ENCODE measurements at regions not wholly inside any gene's neighbourhood (a gene's known extent, or its start where the extent isn't known, plus 50 kb on each side); places are given as distances from the start of the nearest gene placed in this dataset.
"Not testable (repeated sequence)": the region's sequence is repeated elsewhere in the genome, so short reads cannot be mapped to it uniquely, and the experiment has no call there.

DNA sequence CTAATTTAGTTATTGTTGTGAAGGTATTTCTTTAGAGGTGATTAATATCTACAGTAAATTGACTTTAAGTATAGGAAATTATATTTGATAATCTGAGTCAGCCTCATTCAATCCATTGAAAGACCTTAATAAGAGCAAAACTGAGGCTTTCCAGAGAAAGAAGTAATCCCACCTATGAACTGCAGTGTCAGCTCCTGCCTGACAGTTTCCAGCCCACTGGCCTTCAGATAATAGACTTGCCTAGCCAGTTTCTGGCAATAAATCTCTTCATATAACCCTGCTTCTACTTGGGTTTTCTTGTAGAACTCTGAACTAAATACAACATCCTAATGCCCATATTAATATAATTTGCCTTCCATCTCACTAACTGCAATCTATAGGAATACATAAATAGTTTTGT, 437.9 kb upstream of the UBE2E3 start:
- no peak for TF ChIP-seq POLR2A (IDR thresholded peaks at IDR 0.05)
- TF ChIP-seq, protein P1, sequence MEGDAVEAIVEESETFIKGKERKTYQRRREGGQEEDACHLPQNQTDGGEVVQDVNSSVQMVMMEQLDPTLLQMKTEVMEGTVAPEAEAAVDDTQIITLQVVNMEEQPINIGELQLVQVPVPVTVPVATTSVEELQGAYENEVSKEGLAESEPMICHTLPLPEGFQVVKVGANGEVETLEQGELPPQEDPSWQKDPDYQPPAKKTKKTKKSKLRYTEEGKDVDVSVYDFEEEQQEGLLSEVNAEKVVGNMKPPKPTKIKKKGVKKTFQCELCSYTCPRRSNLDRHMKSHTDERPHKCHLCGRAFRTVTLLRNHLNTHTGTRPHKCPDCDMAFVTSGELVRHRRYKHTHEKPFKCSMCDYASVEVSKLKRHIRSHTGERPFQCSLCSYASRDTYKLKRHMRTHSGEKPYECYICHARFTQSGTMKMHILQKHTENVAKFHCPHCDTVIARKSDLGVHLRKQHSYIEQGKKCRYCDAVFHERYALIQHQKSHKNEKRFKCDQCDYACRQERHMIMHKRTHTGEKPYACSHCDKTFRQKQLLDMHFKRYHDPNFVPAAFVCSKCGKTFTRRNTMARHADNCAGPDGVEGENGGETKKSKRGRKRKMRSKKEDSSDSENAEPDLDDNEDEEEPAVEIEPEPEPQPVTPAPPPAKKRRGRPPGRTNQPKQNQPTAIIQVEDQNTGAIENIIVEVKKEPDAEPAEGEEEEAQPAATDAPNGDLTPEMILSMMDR (IDR thresholded peaks at IDR 0.05) = no peak

DNA sequence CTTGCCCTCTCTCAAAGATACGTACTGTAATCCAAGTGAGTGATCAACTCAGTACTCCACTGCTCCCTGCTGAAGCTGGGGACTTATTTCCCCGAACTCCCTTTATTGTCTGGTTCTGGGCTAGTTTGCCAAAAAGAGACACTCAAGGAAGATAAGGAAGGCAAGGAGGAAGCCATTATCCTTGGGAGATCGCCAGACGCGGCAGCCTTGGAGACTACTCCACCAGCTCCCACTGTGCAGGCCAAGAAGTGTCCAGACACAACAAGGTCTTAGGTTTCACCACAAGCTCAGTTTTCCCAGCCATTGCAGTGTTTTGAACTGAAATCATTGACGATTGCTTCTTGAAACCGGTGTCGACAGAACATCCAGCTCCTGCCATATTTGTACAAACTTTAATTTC, 439.6 kb upstream of the UBE2E3 start:
- TF ChIP-seq POLR2A (IDR thresholded peaks at IDR 0.05) = no peak
- TF ChIP-seq, protein P1 (IDR thresholded peaks at IDR 0.05) = no peak
- WGBS, 2 donors = 63 to 67% methylated on average over 8 of the region's 8 CpGs
- no peak overlapping the region for H3K4me3 ChIP-seq
- H3K9me3 ChIP-seq = no peaks in the 10 kb centered on the region
- no peaks in the 10 kb centered on the region for H3K36me3 ChIP-seq (ENCODE audit: low read depth, missing control alignments)
- no peak overlapping the region for H3K27ac ChIP-seq
- no peaks in the 10 kb centered on the region for H3K4me1 ChIP-seq
- intact Hi-C loops (cut with DNase I; ENCODE audit: low total_unique reads) = no loop called here
- no peak for DNase-seq
- no peaks in the 10 kb centered on the region for H3K27me3 ChIP-seq

More for the DNA sequence above, 437.9 kb upstream of the UBE2E3 start:
- H3K27ac ChIP-seq = no peak overlapping the region
- H3K9me3 ChIP-seq = no peaks in the 10 kb centered on the region
- H3K4me1 ChIP-seq = no peaks in the 10 kb centered on the region
- no peak overlapping the region for H3K4me3 ChIP-seq
- intact Hi-C loops (cut with DNase I; ENCODE audit: low total_unique reads) = no loop called here
- H3K27me3 ChIP-seq = no peaks in the 10 kb centered on the region
- DNase-seq = no peak
- no peaks in the 10 kb centered on the region for H3K36me3 ChIP-seq (ENCODE audit: low read depth, missing control alignments)

DNA sequence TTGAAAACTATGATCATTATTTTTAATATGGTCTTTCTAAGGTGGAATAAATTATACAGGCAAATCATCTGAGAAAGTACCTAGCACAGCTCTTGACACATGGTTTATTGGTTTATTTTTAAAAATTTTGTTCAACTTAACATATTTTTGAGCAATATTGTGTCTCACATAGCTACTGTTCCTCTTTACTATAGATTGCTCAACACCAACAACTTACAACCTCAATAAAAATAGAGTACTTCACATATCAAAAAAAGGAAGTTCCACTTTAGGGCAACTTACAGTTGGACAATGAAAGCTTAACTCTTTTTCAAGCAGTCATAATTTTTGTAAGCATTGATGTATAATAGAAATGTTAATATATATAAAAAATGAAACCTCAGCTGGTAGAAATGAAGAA, 440.9 kb upstream of the UBE2E3 start:
- Histone ChIP-seq H3K9me3 (no peaks in the 10 kb centered on the region), H3K27ac (no peak overlapping the region)
- intact Hi-C loops (cut with DNase I; ENCODE audit: low total_unique reads) = no loop called here

DNA sequence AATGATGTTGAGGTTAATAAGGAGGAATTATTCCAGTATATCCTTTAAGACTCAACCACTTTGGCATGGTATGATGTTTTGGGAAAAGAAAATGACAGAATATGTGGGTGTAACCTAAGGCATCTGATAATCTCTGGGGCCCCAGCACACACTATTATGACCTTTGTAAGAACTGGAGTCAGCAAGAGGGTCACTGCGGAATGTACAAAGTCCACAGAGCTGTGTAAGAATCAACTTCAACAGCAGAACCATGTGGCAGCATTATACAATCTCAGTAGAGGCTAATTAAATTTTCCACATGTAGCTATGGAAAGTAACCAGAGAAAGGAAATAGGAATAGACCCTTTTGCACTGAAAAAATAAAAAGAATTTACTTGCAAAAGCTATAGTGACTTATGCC, 445.1 kb upstream of the UBE2E3 start:
- 89 to 97% methylated on average over 1 of the region's 1 CpG for whole genome bisulfite sequencing, 2 donors
- no peak for DNase-seq
- intact Hi-C loops (cut with DNase I; ENCODE audit: low total_unique reads) = no loop called here
- Histone ChIP-seq H3K36me3 (ENCODE audit: low read depth, missing control alignments) (no peaks in the 10 kb centered on the region), H3K9me3 (no peaks in the 10 kb centered on the region), H3K4me3 (no peak overlapping the region), H3K27ac (no peak overlapping the region), H3K4me1 (no peaks in the 10 kb centered on the region), H3K27me3 (no peaks in the 10 kb centered on the region)
- TF ChIP-seq, protein P1 (IDR thresholded peaks at IDR 0.05) = no peak
- TF ChIP-seq POLR2A (IDR thresholded peaks at IDR 0.05) = no peak

More for the DNA sequence above, 440.9 kb upstream of the UBE2E3 start:
- Histone ChIP-seq H3K4me1 (no peaks in the 10 kb centered on the region), H3K4me3 (no peak overlapping the region), H3K27me3 (no peaks in the 10 kb centered on the region), H3K36me3 (ENCODE audit: low read depth, missing control alignments) (no peaks in the 10 kb centered on the region)
- no peak for DNase-seq
- TF ChIP-seq, protein P1 (IDR thresholded peaks at IDR 0.05) = no peak
- no peak for TF ChIP-seq POLR2A (IDR thresholded peaks at IDR 0.05)

DNA sequence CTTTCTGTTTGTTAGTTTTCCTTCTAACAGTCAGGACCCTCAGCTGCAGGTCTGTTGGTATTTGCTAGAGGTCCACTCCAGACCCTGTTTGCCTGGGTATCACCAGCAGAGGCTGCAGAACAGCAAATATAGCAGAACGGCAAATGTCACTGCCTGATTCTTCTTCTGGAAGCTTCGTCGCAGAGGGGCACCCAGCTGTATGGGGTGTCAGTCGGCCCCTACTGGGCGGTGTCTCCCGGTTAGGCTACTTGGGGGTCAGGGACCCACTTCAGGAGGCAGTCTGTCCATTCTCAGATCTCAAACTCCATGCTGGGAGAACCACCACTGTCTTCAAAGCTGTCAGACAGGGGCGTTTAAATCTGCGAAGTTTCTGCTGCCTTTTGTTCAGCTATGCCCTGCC, 448.6 kb upstream of the UBE2E3 start:
- H3K36me3 ChIP-seq (ENCODE audit: low read depth, missing control alignments); intact Hi-C loops (cut with DNase I; ENCODE audit: low total_unique reads): not testable (repeated sequence)
- 93 to 97% methylated on average over 8 of the region's 8 CpGs for WGBS, 2 donors

More for the DNA sequence above, 448.6 kb upstream of the UBE2E3 start:
- H3K27ac ChIP-seq, H3K4me1 ChIP-seq, H3K4me3 ChIP-seq, H3K9me3 ChIP-seq, DNase-seq, H3K27me3 ChIP-seq: not testable (repeated sequence)
